HCT116 (cell line): ENCODE measurements at regions not wholly inside any gene's neighbourhood (a gene's known extent, or its start where the extent isn't known, plus 50 kb on each side); places are given as distances from the start of the nearest gene placed in this dataset.

Source experiments
- ATAC-seq: fragments of 200-7000 bp; cut with Tn5 transposase; 2 replicates; pipeline ENCODE4 v1.9.1; 2020; ENCODE audit warnings: mild to moderate bottlenecking, moderate library complexity
- BruUV-seq: library from RNA; stranded (reverse); fragments of 400-500 nt; replicated peaks from 2 replicates; lab custom pipeline; 2021; lab: Mats Ljungman, UMichigan
- CTCF ChIA-PET: fragments of 300-600 bp; sonication (Branson Sonifier 250); formaldehyde crosslinking; loops from one replicate; lab custom pipeline; 2021; ENCODE audit warnings: antibody characterized with exemption; lab: Charles Lee
- POLR2A ChIA-PET: fragments of 300-600, 350-600 bp; sonication (Branson Sonifier 250); formaldehyde crosslinking; loops from one replicate; lab custom pipeline; 2021; ENCODE audit warnings: antibody characterized with exemption; lab: Charles Lee
- RAD21 ChIA-PET, 2 experiments: fragments of 300-600 bp; sonication (Branson Sonifier 250); formaldehyde crosslinking; loops; one replicate each; lab custom pipeline; 2023; ENCODE audit warnings: low total read pairs in 2 of 2; ENCODE audit not compliant: uncharacterized antibody in 2 of 2, unreplicated experiment in 2 of 2, low non-redundant PET in 1 of 2; lab: Charles Lee
- DNase-seq: peaks from one replicate; pipeline ENCODE4 v3.0.0-alpha.2; 2010; ENCODE audit warnings: low read depth, low spot score
- H2AFZ ChIP-seq: fragments of 200-600 bp; shearing (Covaris generic), sonication (generic); 2 replicates; pipeline ENCODE4 v1.6.1; 2017; ENCODE audit warnings: low read depth, mixed run types, mixed read lengths, antibody characterized with exemption, low read length; ENCODE audit not compliant: poor library complexity, severe bottlenecking
- H3K27ac ChIP-seq: 2 replicates; pipeline ENCODE4 v1.5.1; 2012; ENCODE audit warnings: low read depth, low read length
- H3K27me3 ChIP-seq: fragments of 200-600 bp; sonication (generic); 2 replicates; pipeline ENCODE4 v1.6.1; 2016; ENCODE audit warnings: mixed run types, low read length, mixed read lengths; ENCODE audit not compliant: insufficient read depth
- H3K36me3 ChIP-seq, 2 experiments: fragments of 200-500 bp in 1 of 2; fragments of 200-600 bp in 1 of 2; sonication (Bioruptor generic) in 1 of 2; sonication (generic) in 1 of 2; 2 replicates each; pipeline versions ENCODE4 v1.5.1 to v1.6.1; 2014 to 2016; ENCODE audit warnings: low read length in 2 of 2, inconsistent platforms in 1 of 2, mixed read lengths in 1 of 2, mixed run types in 1 of 2; ENCODE audit not compliant: insufficient read depth in 2 of 2, control insufficient read depth in 1 of 2
- H3K4me1 ChIP-seq, 2 experiments: fragments of 200-600 bp in 1 of 2; sonication (generic) in 1 of 2; 2 replicates each; pipeline versions ENCODE4 v1.5.1 to v1.6.1; 2012 to 2017; ENCODE audit warnings: low read length in 2 of 2, inconsistent platforms in 1 of 2, mild to moderate bottlenecking in 1 of 2, mixed read lengths in 1 of 2, mixed run types in 1 of 2, moderate library complexity in 1 of 2; ENCODE audit not compliant: insufficient read depth in 2 of 2, control insufficient read depth in 1 of 2
- H3K4me2 ChIP-seq: fragments of 200-600 bp; sonication (generic); 2 replicates; pipeline ENCODE4 v1.6.1; 2017; ENCODE audit warnings: mixed run types, low read length, mixed read lengths
- H3K4me3 ChIP-seq, 2 experiments: fragments of 200-600 bp in 1 of 2; sonication (generic) in 1 of 2; replicated peaks in 1 of 2; 2 replicates each; pipeline ENCODE4 v1.5.1; 2011 to 2016; ENCODE audit warnings: low read length in 2 of 2, control low read depth in 1 of 2, low read depth in 1 of 2, mild to moderate bottlenecking in 1 of 2, mixed read lengths in 1 of 2, mixed run types in 1 of 2
- H3K79me2 ChIP-seq: fragments of 200-600 bp; sonication (generic); 2 replicates; pipeline ENCODE4 v1.6.1; 2017; ENCODE audit warnings: mild to moderate bottlenecking, mixed run types, low read length, moderate library complexity, mixed read lengths; ENCODE audit not compliant: insufficient read depth
- H3K9ac ChIP-seq: fragments of 200-600 bp; sonication (generic); 2 replicates; pipeline ENCODE4 v1.6.1; 2016; ENCODE audit warnings: low read length, mixed read lengths
- H3K9me2 ChIP-seq: fragments of 200-600 bp; sonication (generic), shearing (Covaris generic); 2 replicates; pipeline ENCODE4 v1.6.1; 2017; ENCODE audit warnings: mixed run types, mild to moderate bottlenecking, moderate library complexity; ENCODE audit not compliant: insufficient read depth
- H3K9me3 ChIP-seq, 2 experiments: fragments of 200-500 bp in 1 of 2; fragments of 200-600 bp in 1 of 2; sonication (Bioruptor generic) in 1 of 2; sonication (generic) in 1 of 2; 2 replicates each; pipeline ENCODE4 v1.6.1; 2014 to 2017; ENCODE audit warnings: low read length in 2 of 2, mixed read lengths in 2 of 2, inconsistent platforms in 1 of 2, low read depth in 1 of 2, mild to moderate bottlenecking in 1 of 2, mixed run types in 1 of 2, moderate library complexity in 1 of 2; ENCODE audit not compliant: control insufficient read depth in 1 of 2, insufficient read depth in 1 of 2
- H4K20me1 ChIP-seq: fragments of 200-600 bp; sonication (generic), shearing (Covaris generic); 2 replicates; pipeline ENCODE4 v1.6.1; 2017; ENCODE audit warnings: mixed run types, mild to moderate bottlenecking, moderate library complexity; ENCODE audit not compliant: insufficient read depth
- CBX3 ChIP-seq: IDR thresholded peaks from 2 replicates; pipeline ENCODE4 v1.6.1; 2012; ENCODE audit warnings: low read depth
- CEBPB ChIP-seq: IDR thresholded peaks from 2 replicates; pipeline ENCODE4 v1.6.1; 2012; ENCODE audit warnings: low read depth
- EZH2 ChIP-seq: fragments of 200-600 bp; sonication (generic); IDR thresholded peaks from 2 replicates; pipeline ENCODE4 v1.6.1; 2017; ENCODE audit warnings: antibody characterized with exemption, mixed run types
- EZH2phosphoT487 ChIP-seq: fragments of 200-600 bp; IDR thresholded peaks from 2 replicates; pipeline ENCODE4 v1.6.1; 2018; ENCODE audit warnings: antibody characterized with exemption, borderline replicate concordance
- FOSL1 ChIP-seq: IDR thresholded peaks from 2 replicates; pipeline ENCODE4 v1.6.1; 2012; ENCODE audit warnings: low read depth
- JUND ChIP-seq: IDR thresholded peaks from 2 replicates; pipeline ENCODE4 v1.6.1; 2012
- RAD21 ChIP-seq: IDR thresholded peaks from 2 replicates; pipeline ENCODE4 v1.6.1; 2012; ENCODE audit warnings: low read depth, mild to moderate bottlenecking
- REST ChIP-seq: IDR thresholded peaks from 2 replicates; pipeline ENCODE4 v1.6.1; 2012; ENCODE audit warnings: low read depth
- SP1 ChIP-seq: IDR thresholded peaks from 2 replicates; pipeline ENCODE4 v1.6.1; 2012; ENCODE audit warnings: low read depth
- SRF ChIP-seq: IDR thresholded peaks from 2 replicates; pipeline ENCODE4 v1.6.1; 2012; ENCODE audit warnings: low read depth
- ZFX ChIP-seq: fragments of 450-650 bp; IDR thresholded peaks from 2 replicates; pipeline ENCODE4 v1.6.1; 2017
- intact Hi-C: fragments of 100-400 bp; cut with micrococcal nuclease; formaldehyde crosslinking; loops from 2 replicates; pipeline ENCODE4 v1.10.0; 2022

GRCh38 chr10:47217113-47217512 is 82.9 kb upstream of the GDF10 start:
- no TSS peak for BruUV-seq
- no peaks in the 10 kb centered on the region for H3K4me1 ChIP-seq
- H2AFZ ChIP-seq: no peak overlapping the region
- no peak for DNase-seq
- no peak for ATAC-seq
- 0 out of 4 replicates have a peak, but pooled peaks cover 0 to 2% of the 10 kb centered on the region in 2 experiments for H3K9me3 ChIP-seq
- H3K27ac ChIP-seq: no peak overlapping the region
- H3K36me3 ChIP-seq: no peaks in the 10 kb centered on the region
- no peak overlapping the region for H3K9ac ChIP-seq
- TF ChIP-seq SP1 (no peak), RAD21 (no peak), EZH2phosphoT487 (no peak), ZFX (no peak), JUND (no peak), SRF (no peak), CEBPB (no peak), REST (no peak), EZH2 (no peak), FOSL1 (no peak), CBX3 (no peak)
- TF ChIP-seq, all 23 proteins: peak for 0
- intact Hi-C loops: no loop called here
- ChIA-PET RAD21 (no interaction called here), CTCF (no interaction called here), POLR2A (no interaction called here)
- no peaks in the 10 kb centered on the region for H4K20me1 ChIP-seq
- no peak overlapping the region for H3K4me3 ChIP-seq
- H3K9me2 ChIP-seq: no peaks in the 10 kb centered on the region
- H3K4me2 ChIP-seq: no peak overlapping the region
- H3K27me3 ChIP-seq: no peaks in the 10 kb centered on the region
- H3K79me2 ChIP-seq: no peaks in the 10 kb centered on the region
